ENCODE measurements at regions not wholly inside any gene's neighbourhood (a gene's known extent, or its start where the extent isn't known, plus 50 kb on each side); places are given as distances from the start of the nearest gene placed in this dataset.
"Not testable (repeated sequence)": the region's sequence is repeated elsewhere in the genome, so short reads cannot be mapped to it uniquely, and the experiment has no call there.

GRCh38 chrX:52261125-52261462, 76.4 kb downstream of the MAGED4 start:
- no peak for DNase-seq

DNA sequence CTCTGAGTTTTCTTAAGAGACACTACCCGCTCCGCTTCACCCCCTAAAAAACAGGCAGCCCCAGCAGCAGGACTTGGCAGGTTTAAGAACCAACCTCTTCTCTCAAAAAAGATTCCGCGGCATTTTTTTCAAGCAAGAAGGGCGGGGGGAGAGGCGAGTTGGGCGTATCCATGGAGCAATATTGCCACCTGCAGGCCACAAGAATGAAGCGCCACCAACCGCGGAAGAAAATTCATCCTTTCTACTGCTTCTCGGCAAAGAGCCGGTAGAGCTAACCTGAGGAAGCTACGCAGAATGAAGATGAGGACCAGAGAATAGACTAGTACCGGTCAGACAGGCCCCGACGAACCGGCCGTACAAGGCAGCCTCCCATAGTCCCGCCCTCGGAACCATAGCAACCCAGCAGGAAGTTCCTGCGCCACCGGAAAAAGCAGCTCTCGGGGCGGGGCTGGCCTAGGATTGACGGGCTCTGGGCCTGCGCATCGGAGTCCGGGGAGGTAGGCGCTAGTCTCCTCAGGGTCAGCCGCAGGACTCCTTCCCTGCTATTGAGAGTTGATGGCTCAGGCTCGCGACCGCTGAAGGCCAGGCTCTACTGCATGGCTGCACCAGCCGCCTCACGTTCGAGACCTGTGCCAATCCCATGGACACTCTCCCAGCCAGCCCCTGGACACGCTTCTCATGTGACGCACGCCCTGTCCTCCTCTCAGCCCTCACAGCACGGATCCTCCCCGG, 76.9 kb downstream of the MAGED4 start:
- peak; percentile 89 for DNase-seq

GRCh38 chrX:52262195-52262546, 77.5 kb downstream of the MAGED4 start:
- no peak for DNase-seq

GRCh38 chrX:52263417-52263816, 78.7 kb downstream of the MAGED4 start:
- DNase-seq, result no peak

GRCh38 chrX:52265713-52266112, 81.0 kb downstream of the MAGED4 start:
- DNase-seq, result no peak

GRCh38 chrX:52268502-52268901, 83.8 kb downstream of the MAGED4 start:
- not testable (repeated sequence) for DNase-seq

GRCh38 chrX:52270453-52271116, 85.9 kb downstream of the MAGED4 start:
- no peak for DNase-seq

- DNase-seq, result no peak
Observed at GRCh38 chrX:52271206-52271605, 86.5 kb downstream of the MAGED4 start.

GRCh38 chrX:52277666-52278065, 91.2 kb upstream of the XAGE2 start:
- DNase-seq, result no peak

DNA sequence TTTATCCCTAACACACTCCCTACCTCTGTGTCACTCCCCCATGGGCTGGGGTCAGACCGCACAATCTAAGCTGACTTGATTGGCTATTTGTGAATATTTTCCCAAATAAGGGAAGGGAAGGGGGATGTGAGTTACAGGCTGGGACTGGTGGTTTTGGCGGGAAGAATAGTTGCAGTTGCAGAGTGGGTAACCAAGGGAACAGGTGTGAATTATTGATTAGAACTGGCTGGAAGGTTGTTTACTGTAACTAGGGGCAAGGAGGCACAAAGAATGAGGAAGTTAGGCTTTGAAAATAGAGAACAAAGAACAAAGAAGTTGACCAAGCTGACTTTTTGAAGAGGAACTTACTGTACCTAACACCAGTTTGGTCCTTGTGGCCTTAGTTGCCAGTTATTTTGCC, 88.0 kb upstream of the XAGE2 start:
- DNase-seq, result no peak

GRCh38 chrX:52284865-52285264, 84.0 kb upstream of the XAGE2 start:
- no peak for DNase-seq

GRCh38 chrX:52298968-52299367, 69.9 kb upstream of the XAGE2 start:
- DNase-seq, result not testable (repeated sequence)

DNA sequence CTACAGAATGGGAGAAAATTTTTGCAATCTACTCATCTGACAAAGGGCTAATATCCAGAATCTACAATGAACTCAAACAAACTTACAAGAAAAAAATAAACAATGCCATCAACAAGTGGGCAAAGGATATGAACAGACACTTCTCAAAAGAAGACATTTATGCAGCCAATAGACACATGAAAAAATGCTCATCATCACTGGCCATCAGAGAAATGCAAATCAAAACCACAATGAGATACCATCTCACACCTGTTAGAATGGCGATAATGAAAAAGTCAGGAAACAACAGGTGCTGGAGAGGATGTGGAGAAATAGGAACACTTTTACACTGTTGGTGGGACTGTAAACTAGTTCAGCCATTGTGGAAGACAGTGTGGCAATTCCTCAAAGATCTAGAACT, 60.3 kb upstream of the XAGE2 start:
- DNase-seq, result not testable (repeated sequence)

Data from activated T-cell treated with anti-CD3 and anti-CD28 coated beads, Interleukin-2, amount 50 U/mL, for 1 hour (primary cell).